ENCODE measurements at regions not wholly inside any gene's neighbourhood (a gene's known extent, or its start where the extent isn't known, plus 50 kb on each side); places are given as distances from the start of the nearest gene placed in this dataset.

- Histone ChIP-seq H3K4me2 (no peak overlapping the region), H3K36me3 (no peaks in the 10 kb centered on the region), H3K9me3 (replicated peaks in 1 of 11) (no peaks in the 10 kb centered on the region), H3K9ac (no peak overlapping the region), H3K27me3 (no peaks in the 10 kb centered on the region), H3K4me3 (no peak overlapping the region), H4K20me1 (no peaks in the 10 kb centered on the region), H3K4me1 (peaks cover 0 to 14% (median 0%) of the 10 kb centered on the region in 10 experiments; a peak in 5 of 20 replicates), H3K27ac (no peak overlapping the region)
- TF ChIP-seq Cebpa-rat (IDR thresholded peaks at IDR 0.05), result no peak
These were observed 165.9 kb downstream of the TMTC3 start for GRCh38 chr12:88307961-88308360.

GRCh38 chr12:88308825-88309224 is 166.7 kb downstream of the TMTC3 start:
- H4K20me1 ChIP-seq, result no peaks in the 10 kb centered on the region
- H3K27ac ChIP-seq, result no peak overlapping the region

GRCh38 chr12:88309546-88309945 is 167.4 kb downstream of the TMTC3 start:
- no peak overlapping the region for H3K9ac ChIP-seq
- no peaks in the 10 kb centered on the region for H3K36me3 ChIP-seq
- no peaks in the 10 kb centered on the region for H3K27me3 ChIP-seq
- no peaks in the 10 kb centered on the region for H4K20me1 ChIP-seq
- peaks cover 0 to 21% (median 0%) of the 10 kb centered on the region in 10 experiments; a peak in 5 of 20 replicates for H3K4me1 ChIP-seq
- no peaks in the 10 kb centered on the region for H3K9me3 ChIP-seq (replicated peaks in 1 of 11)
- H3K4me2 ChIP-seq, result no peak overlapping the region; a peak in 2 of 22 replicates
- H3K27ac ChIP-seq, result no peak overlapping the region
- no peak overlapping the region for H3K4me3 ChIP-seq
- TF ChIP-seq Cebpa-rat (IDR thresholded peaks at IDR 0.05), result no peak

More at GRCh38 chr12:88308825-88309224, 166.7 kb downstream of the TMTC3 start:
- Histone ChIP-seq H3K9ac (no peak overlapping the region), H3K27me3 (no peaks in the 10 kb centered on the region), H3K9me3 (replicated peaks in 1 of 11) (no peaks in the 10 kb centered on the region), H3K4me1 (peaks cover 0 to 21% (median 0%) of the 10 kb centered on the region in 10 experiments; a peak in 5 of 20 replicates), H3K36me3 (no peaks in the 10 kb centered on the region), H3K4me2 (no peak overlapping the region), H3K4me3 (no peak overlapping the region)
- TF ChIP-seq Cebpa-rat (IDR thresholded peaks at IDR 0.05), result no peak

- Histone ChIP-seq H3K9me3 (replicated peaks in 1 of 11) (0 out of 22 replicates have a peak, but pooled peaks cover 0 to 4% (median 0%) of the 10 kb centered on the region in 11 experiments), H3K4me2 (no peak overlapping the region), H3K36me3 (no peaks in the 10 kb centered on the region), H3K27ac (no peak overlapping the region), H3K9ac (no peak overlapping the region), H4K20me1 (no peaks in the 10 kb centered on the region), H3K4me3 (no peak overlapping the region), H3K4me1 (peaks cover 0 to 21% (median 0%) of the 10 kb centered on the region in 10 experiments; a peak in 5 of 20 replicates), H3K27me3 (no peaks in the 10 kb centered on the region)
- no peak for TF ChIP-seq Cebpa-rat (IDR thresholded peaks at IDR 0.05)
These were observed 168.0 kb downstream of the TMTC3 start for GRCh38 chr12:88310069-88310468.

GRCh38 chr12:88310666-88311065 is 168.6 kb downstream of the TMTC3 start:
- TF ChIP-seq Cebpa-rat (IDR thresholded peaks at IDR 0.05), result no peak
- Histone ChIP-seq H4K20me1 (no peaks in the 10 kb centered on the region), H3K4me3 (no peak overlapping the region), H3K4me1 (peaks cover 0 to 21% (median 0%) of the 10 kb centered on the region in 10 experiments; a peak in 5 of 20 replicates), H3K27ac (no peak overlapping the region), H3K9me3 (replicated peaks in 1 of 11) (0 out of 22 replicates have a peak, but pooled peaks cover 0 to 6% (median 0%) of the 10 kb centered on the region in 11 experiments), H3K36me3 (no peaks in the 10 kb centered on the region), H3K9ac (no peak overlapping the region), H3K4me2 (no peak overlapping the region), H3K27me3 (no peaks in the 10 kb centered on the region)

- Histone ChIP-seq H3K36me3 (no peaks in the 10 kb centered on the region), H3K9ac (no peak overlapping the region), H3K4me3 (no peak overlapping the region), H4K20me1 (no peaks in the 10 kb centered on the region), H3K9me3 (replicated peaks in 1 of 11) (0 out of 22 replicates have a peak, but pooled peaks cover 0 to 6% (median 0%) of the 10 kb centered on the region in 11 experiments), H3K27ac (no peak overlapping the region), H3K4me1 (peaks cover 0 to 21% (median 0%) of the 10 kb centered on the region in 10 experiments; a peak in 5 of 20 replicates), H3K27me3 (no peaks in the 10 kb centered on the region), H3K4me2 (peak overlapping the region in 3 of 11 experiments; percentile 14 to 38 (median 23); a peak in 4 of 22 replicates)
- TF ChIP-seq Cebpa-rat (IDR thresholded peaks at IDR 0.05), result no peak
These were observed 171.4 kb downstream of the TMTC3 start for GRCh38 chr12:88313554-88313953.

- no peaks in the 10 kb centered on the region for H3K36me3 ChIP-seq
- H3K4me1 ChIP-seq, result peaks cover 0 to 15% (median 0%) of the 10 kb centered on the region in 10 experiments; a peak in 5 of 20 replicates
- 0 out of 22 replicates have a peak, but pooled peaks cover 0 to 6% (median 0%) of the 10 kb centered on the region in 11 experiments for H3K9me3 ChIP-seq (replicated peaks in 1 of 11)
- TF ChIP-seq Cebpa-rat (IDR thresholded peaks at IDR 0.05), result no peak
- H3K27ac ChIP-seq, result no peak overlapping the region
- no peaks in the 10 kb centered on the region for H4K20me1 ChIP-seq
- no peak overlapping the region for H3K4me2 ChIP-seq
- H3K9ac ChIP-seq, result no peak overlapping the region
- H3K4me3 ChIP-seq, result no peak overlapping the region
- H3K27me3 ChIP-seq, result no peaks in the 10 kb centered on the region
These were observed 172.6 kb downstream of the TMTC3 start for GRCh38 chr12:88314706-88315105.

GRCh38 chr12:88318726-88319125 is 176.6 kb downstream of the TMTC3 start:
- H4K20me1 ChIP-seq, result no peaks in the 10 kb centered on the region
- peaks cover 0 to 32% (median 4%) of the 10 kb centered on the region in 11 experiments; a peak in 7 of 22 replicates for H3K9me3 ChIP-seq (replicated peaks in 1 of 11)
- no peaks in the 10 kb centered on the region for H3K4me1 ChIP-seq
- no peak overlapping the region for H3K27ac ChIP-seq
- H3K36me3 ChIP-seq, result no peaks in the 10 kb centered on the region
- no peak overlapping the region for H3K4me2 ChIP-seq
- no peak for TF ChIP-seq Cebpa-rat (IDR thresholded peaks at IDR 0.05)
- no peak overlapping the region for H3K9ac ChIP-seq
- H3K27me3 ChIP-seq, result no peaks in the 10 kb centered on the region
- no peak overlapping the region for H3K4me3 ChIP-seq

GRCh38 chr12:88325076-88325815 is 183.1 kb downstream of the TMTC3 start:
- peak overlapping the region in 2 of 11 experiments; percentile 19 to 33; a peak in 2 of 22 replicates for H3K27ac ChIP-seq
- no peaks in the 10 kb centered on the region for H3K27me3 ChIP-seq
- H3K4me1 ChIP-seq, result peaks cover 0 to 37% (median 2%) of the 10 kb centered on the region in 10 experiments; a peak in 8 of 20 replicates
- no peak for TF ChIP-seq Cebpa-rat (IDR thresholded peaks at IDR 0.05)
- H3K36me3 ChIP-seq, result no peaks in the 10 kb centered on the region
- H3K4me3 ChIP-seq, result no peak overlapping the region
- no peak overlapping the region for H3K9ac ChIP-seq
- no peaks in the 10 kb centered on the region for H4K20me1 ChIP-seq
- H3K9me3 ChIP-seq (replicated peaks in 1 of 11), result peaks cover 0 to 40% (median 4%) of the 10 kb centered on the region in 11 experiments; a peak in 7 of 22 replicates
- H3K4me2 ChIP-seq, result peak overlapping the region in 4 of 11 experiments; percentile 13 to 66 (median 54); a peak in 7 of 22 replicates

All from BLaER1 treated with 17β-estradiol and CSF1 and Interleukin-3, amounts not matched to agents 10 nM and 100 nM (cell line).